ENCODE measurements at regions not wholly inside any gene's neighbourhood (a gene's known extent, or its start where the extent isn't known, plus 50 kb on each side); places are given as distances from the start of the nearest gene placed in this dataset.
"Not testable (repeated sequence)": the region's sequence is repeated elsewhere in the genome, so short reads cannot be mapped to it uniquely, and the experiment has no call there.

- DNase-seq, result no peak
Measured at GRCh38 chr5:148708854-148709253, 54.5 kb upstream of the HTR4 start.

- DNase-seq, result no peak
Measured at GRCh38 chr5:148711961-148712360, 57.6 kb upstream of the HTR4 start.

GRCh38 chr5:148713735-148714508, 59.6 kb upstream of the HTR4 start:
- no peak for DNase-seq

GRCh38 chr5:148716716-148717115, 62.4 kb upstream of the HTR4 start:
- DNase-seq, result no peak

GRCh38 chr5:148717668-148718067, 63.3 kb upstream of the HTR4 start:
- no peak for DNase-seq

GRCh38 chr5:148719605-148720004, 65.3 kb upstream of the HTR4 start:
- DNase-seq, result no peak

- DNase-seq, result no peak
Measured at GRCh38 chr5:148720257-148720656, 65.9 kb upstream of the HTR4 start.

GRCh38 chr5:148723143-148723542, 68.8 kb upstream of the HTR4 start:
- DNase-seq, result no peak

GRCh38 chr5:148725675-148726074, 71.3 kb upstream of the HTR4 start:
- DNase-seq, result no peak

GRCh38 chr5:148729182-148729581, 74.9 kb upstream of the HTR4 start:
- no peak for DNase-seq

GRCh38 chr5:148730270-148730669, 75.9 kb upstream of the HTR4 start:
- DNase-seq, result no peak

- DNase-seq, result peak; percentile 48
Measured at GRCh38 chr5:148730942-148731898, 76.9 kb upstream of the HTR4 start.

- no peak for DNase-seq
Measured at GRCh38 chr5:148732692-148733091, 78.4 kb upstream of the HTR4 start.

GRCh38 chr5:148733601-148734438, 79.5 kb upstream of the HTR4 start:
- DNase-seq, result peak; percentile 68

- no peak for DNase-seq
Measured at GRCh38 chr5:148734518-148734917, 80.2 kb upstream of the HTR4 start.

GRCh38 chr5:148735301-148735835, 81.0 kb upstream of the HTR4 start:
- no peak for DNase-seq

GRCh38 chr5:148739023-148739422, 84.7 kb upstream of the HTR4 start:
- DNase-seq, result no peak

- DNase-seq, result no peak
Measured at GRCh38 chr5:148739524-148739923, 85.2 kb upstream of the HTR4 start.

GRCh38 chr5:148740079-148740858, 85.9 kb upstream of the HTR4 start:
- DNase-seq, result no peak

GRCh38 chr5:148740966-148741742, 85.3 kb upstream of the ADRB2 start:
- DNase-seq, result no peak

- DNase-seq, result not testable (repeated sequence)
Measured at GRCh38 chr5:148741766-148742165, 84.6 kb upstream of the ADRB2 start.

Measured in T-helper 9 cell (primary cell).